Mucosa of descending colon (tissue), 3 donors: ENCODE measurements at regions not wholly inside any gene's neighbourhood (a gene's known extent, or its start where the extent isn't known, plus 50 kb on each side); places are given as distances from the start of the nearest gene placed in this dataset.

ENCODE experiments used
- ATAC-seq: fragments of 200-7000 bp; cut with Tn5 transposase; one replicate; pipeline ENCODE4 v1.9.1; 2020; ENCODE audit warnings: mild to moderate bottlenecking, moderate library complexity
- DNase-seq, 3 donors: peaks; one replicate each; pipeline ENCODE4 v3.0.0-alpha.2; 2020
- H3K36me3 ChIP-seq: fragments of 200-600 bp; one replicate; pipeline ENCODE4 v1.8.0; 2021; ENCODE audit warnings: low read depth, mild to moderate bottlenecking
- H3K4me1 ChIP-seq: fragments of 200-600 bp; one replicate; pipeline ENCODE4 v1.8.0; 2021; ENCODE audit warnings: low read depth, mild to moderate bottlenecking
- H3K4me3 ChIP-seq: fragments of 200-600 bp; one replicate; pipeline ENCODE4 v1.8.0; 2021; ENCODE audit warnings: mild to moderate bottlenecking
- H3K9me3 ChIP-seq: fragments of 200-600 bp; one replicate; pipeline ENCODE4 v1.8.0; 2021; ENCODE audit warnings: mild to moderate bottlenecking
- intact Hi-C, 2 donors: fragments of 100-400 bp; cut with DNase I in 1 of 2; cut with micrococcal nuclease in 1 of 2; formaldehyde crosslinking; loops; one replicate each; pipeline versions ENCODE4 v1.11.0 to v1.11.1; 2022; cut with DNase I, micrococcal nuclease
- TF ChIP-seq, protein P1 (sequence below): fragments of 200-600 bp; IDR thresholded peaks from one replicate; pipeline ENCODE4 v1.8.0; 2022; ENCODE audit warnings: antibody characterized with exemption, mild to moderate bottlenecking
- donor health status: DM: no; HTN: no; CAD: no; lungs with moderate emphysema.
- donor health status: DM: no; HTN: no; CAD: no.
- donor health status: DM: no; HTN: yes; CAD: no.

GRCh38 chr12:65611396-65611795 is 212.9 kb upstream of the HMGA2 start:
- intact Hi-C loops, result no loop called here
- TF ChIP-seq, protein P1, sequence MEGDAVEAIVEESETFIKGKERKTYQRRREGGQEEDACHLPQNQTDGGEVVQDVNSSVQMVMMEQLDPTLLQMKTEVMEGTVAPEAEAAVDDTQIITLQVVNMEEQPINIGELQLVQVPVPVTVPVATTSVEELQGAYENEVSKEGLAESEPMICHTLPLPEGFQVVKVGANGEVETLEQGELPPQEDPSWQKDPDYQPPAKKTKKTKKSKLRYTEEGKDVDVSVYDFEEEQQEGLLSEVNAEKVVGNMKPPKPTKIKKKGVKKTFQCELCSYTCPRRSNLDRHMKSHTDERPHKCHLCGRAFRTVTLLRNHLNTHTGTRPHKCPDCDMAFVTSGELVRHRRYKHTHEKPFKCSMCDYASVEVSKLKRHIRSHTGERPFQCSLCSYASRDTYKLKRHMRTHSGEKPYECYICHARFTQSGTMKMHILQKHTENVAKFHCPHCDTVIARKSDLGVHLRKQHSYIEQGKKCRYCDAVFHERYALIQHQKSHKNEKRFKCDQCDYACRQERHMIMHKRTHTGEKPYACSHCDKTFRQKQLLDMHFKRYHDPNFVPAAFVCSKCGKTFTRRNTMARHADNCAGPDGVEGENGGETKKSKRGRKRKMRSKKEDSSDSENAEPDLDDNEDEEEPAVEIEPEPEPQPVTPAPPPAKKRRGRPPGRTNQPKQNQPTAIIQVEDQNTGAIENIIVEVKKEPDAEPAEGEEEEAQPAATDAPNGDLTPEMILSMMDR, result no peak

DNA sequence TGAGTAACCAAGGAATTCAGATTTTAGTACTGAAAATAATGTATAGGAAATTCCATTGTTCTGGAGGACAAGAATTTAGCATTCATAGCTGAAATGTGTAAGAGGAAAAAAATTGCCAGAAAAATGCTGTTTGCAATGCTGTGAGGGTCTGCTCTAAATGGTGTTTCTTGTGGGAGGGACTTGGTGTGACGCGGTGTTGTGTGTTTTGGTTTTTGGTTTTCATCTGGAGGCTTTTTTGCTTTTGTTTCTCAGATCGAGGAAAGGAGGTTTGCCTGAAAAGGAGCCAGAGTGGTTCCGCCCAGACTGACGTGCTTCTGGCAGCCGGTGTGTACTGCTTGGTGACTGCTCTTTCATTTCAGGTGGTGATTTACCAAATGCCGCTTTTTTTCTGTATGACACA is 211.8 kb upstream of the HMGA2 start:
- ATAC-seq, result no peak
- H3K36me3 ChIP-seq, result no peaks in the 10 kb centered on the region
- intact Hi-C loops, result no loop called here
- no peak for DNase-seq
- peaks cover under 1% of the 10 kb centered on the region for H3K4me1 ChIP-seq
- TF ChIP-seq, protein P1, result no peak
- H3K4me3 ChIP-seq, result no peak overlapping the region
- H3K9me3 ChIP-seq, result no peaks in the 10 kb centered on the region

More at GRCh38 chr12:65611396-65611795, 212.9 kb upstream of the HMGA2 start:
- DNase-seq, result no peak
- H3K36me3 ChIP-seq, result no peaks in the 10 kb centered on the region
- peaks cover 5% of the 10 kb centered on the region for H3K4me1 ChIP-seq
- no peaks in the 10 kb centered on the region for H3K9me3 ChIP-seq
- no peak for ATAC-seq
- H3K4me3 ChIP-seq, result no peak overlapping the region

DNA sequence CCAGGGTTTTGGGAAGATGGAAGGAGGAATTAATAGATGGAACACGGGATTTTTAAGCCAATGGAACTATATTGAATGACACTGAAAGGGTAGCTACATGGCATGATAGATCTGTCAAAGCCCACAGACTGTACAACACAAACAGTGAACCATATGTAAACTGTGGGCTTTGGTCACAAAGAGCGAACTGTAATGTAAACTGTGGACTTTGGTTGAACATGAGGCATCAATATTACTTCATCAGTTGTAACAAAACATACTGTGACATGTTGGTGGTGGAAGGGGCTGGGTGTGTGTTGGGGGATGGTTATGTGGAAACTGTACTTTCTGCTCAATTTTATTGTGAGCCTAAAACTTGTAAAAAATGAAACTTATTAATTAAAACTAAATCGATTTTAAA is 210.6 kb upstream of the HMGA2 start:
- Histone ChIP-seq H3K36me3 (no peaks in the 10 kb centered on the region), H3K4me3 (no peak overlapping the region), H3K9me3 (no peaks in the 10 kb centered on the region), H3K4me1 (no peaks in the 10 kb centered on the region)
- DNase-seq (no peak), ATAC-seq (no peak)
- intact Hi-C loops, result no loop called here
- TF ChIP-seq, protein P1, result no peak

DNA sequence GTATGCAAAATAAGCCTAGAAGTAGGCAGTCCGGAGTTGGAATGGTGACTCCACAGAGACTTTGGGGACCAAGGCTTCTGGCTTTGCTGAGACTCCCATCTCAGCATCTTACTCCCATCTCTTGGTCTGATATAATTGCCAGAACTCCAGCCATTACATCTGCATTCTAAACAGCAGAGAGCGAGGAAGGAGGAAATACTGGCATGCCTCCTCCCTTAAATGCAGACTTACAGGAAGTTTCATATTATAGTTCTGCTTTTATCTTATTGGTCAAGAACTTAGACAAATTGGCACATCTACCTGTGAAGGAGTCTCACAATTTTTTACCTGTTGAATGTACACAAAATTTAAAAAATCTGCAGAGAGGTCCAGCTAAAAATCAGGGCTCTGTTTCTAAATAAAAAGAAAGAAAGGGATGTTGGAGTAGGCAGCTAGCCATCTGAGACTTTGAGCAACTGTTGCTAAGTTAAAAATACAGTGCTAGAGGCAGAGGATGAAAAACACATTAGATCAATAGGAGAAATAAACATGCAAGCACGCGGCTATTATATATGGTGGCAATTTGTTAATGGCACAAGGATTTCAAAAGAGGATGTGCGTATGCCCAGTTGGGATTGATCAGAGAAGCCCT is 209.9 kb upstream of the HMGA2 start:
- Histone ChIP-seq H3K9me3 (no peaks in the 10 kb centered on the region), H3K36me3 (no peaks in the 10 kb centered on the region), H3K4me3 (no peak overlapping the region), H3K4me1 (no peaks in the 10 kb centered on the region)
- peak; percentile 52 for ATAC-seq
- intact Hi-C loops, result no loop called here
- TF ChIP-seq, protein P1, result no peak
- DNase-seq, result no peak

- TF ChIP-seq, protein P1, result no peak
- H3K4me1 ChIP-seq, result no peaks in the 10 kb centered on the region
- no peak overlapping the region for H3K4me3 ChIP-seq
- no peaks in the 10 kb centered on the region for H3K9me3 ChIP-seq
- DNase-seq (no peak), ATAC-seq (no peak)
- no peaks in the 10 kb centered on the region for H3K36me3 ChIP-seq
- intact Hi-C loops, result no loop called here
Observed at GRCh38 chr12:65615118-65615517, 209.2 kb upstream of the HMGA2 start.

- no peaks in the 10 kb centered on the region for H3K36me3 ChIP-seq
- H3K4me1 ChIP-seq, result no peaks in the 10 kb centered on the region
- intact Hi-C loops, result no loop called here
- no peak overlapping the region for H3K4me3 ChIP-seq
- TF ChIP-seq, protein P1, result no peak
- no peak for ATAC-seq
- no peaks in the 10 kb centered on the region for H3K9me3 ChIP-seq
- no peak for DNase-seq
Observed at GRCh38 chr12:65616022-65616421, 208.3 kb upstream of the HMGA2 start.
